Heart left ventricle (tissue), 16 donors: ENCODE measurements at regions not wholly inside any gene's neighbourhood (a gene's known extent, or its start where the extent isn't known, plus 50 kb on each side); places are given as distances from the start of the nearest gene placed in this dataset.

Experiments
- ATAC-seq, 4 donors: fragments of 200-7000 bp; cut with Tn5 transposase; one replicate each; pipeline ENCODE4 v1.9.1; 2020 to 2022; ENCODE audit warnings: moderate library complexity in 4 of 4, mild to moderate bottlenecking in 3 of 4, moderate number of reproducible peaks in 1 of 4
- DNase-seq, 5 donors: peaks; one replicate each; pipeline ENCODE4 v3.0.0-alpha.2; 2020
- H3K27ac ChIP-seq, 12 donors: fragments of 200-600 bp; sonication (generic) in 4 of 12; one replicate each; pipeline versions ENCODE4 v1.5.0 to v1.8.0; 2016 to 2022; ENCODE audit warnings: mild to moderate bottlenecking in 2 of 12
- H3K27me3 ChIP-seq, 9 donors: fragments of 200-600 bp; sonication (generic) in 2 of 9; one replicate each; pipeline versions ENCODE4 v1.5.1 to v1.8.0; 2016 to 2022; ENCODE audit warnings: mild to moderate bottlenecking in 3 of 9
- H3K36me3 ChIP-seq, 9 donors: fragments of 200-600 bp; sonication (generic) in 2 of 9; one replicate each; pipeline versions ENCODE4 v1.5.0 to v1.8.0; 2018 to 2022; ENCODE audit warnings: mild to moderate bottlenecking in 2 of 9
- H3K4me1 ChIP-seq, 12 donors: fragments of 200-600 bp; sonication (generic) in 4 of 12; one replicate each; pipeline versions ENCODE4 v1.5.0 to v1.8.0; 2016 to 2022; ENCODE audit warnings: mild to moderate bottlenecking in 3 of 12
- H3K4me3 ChIP-seq, 12 donors: fragments of 200-600 bp; sonication (generic) in 4 of 12; one replicate each; pipeline versions ENCODE4 v1.5.0 to v1.8.0; 2017 to 2022; ENCODE audit warnings: mild to moderate bottlenecking in 9 of 12, moderate library complexity in 4 of 12
- H3K9me3 ChIP-seq, 12 donors: fragments of 200-600 bp; sonication (generic) in 4 of 12; one replicate each; pipeline versions ENCODE4 v1.5.0 to v1.8.0; 2016 to 2022; ENCODE audit warnings: mild to moderate bottlenecking in 1 of 12
- POLR2A ChIP-seq, 2 donors: fragments of 450-650 bp; IDR thresholded peaks; one replicate each; pipeline ENCODE4 v1.6.1; 2017; ENCODE audit warnings: antibody characterized with exemption in 2 of 2, mild to moderate bottlenecking in 2 of 2, moderate library complexity in 2 of 2
- WGBS, 4 donors: extraction: QIAGEN DNeasy Blood & Tissue Kit in 2 of 4; methylation state at CpG; one replicate each; pipeline versions ENCODE4 v1.1.5 to v1.1.7; 2013 to 2018; 5-methylcytosine and 5-hydroxymethylcytosine counted together
- intact Hi-C, 10 donors: fragments of 100-400 bp; cut with DNase I; formaldehyde crosslinking; loops; one replicate each; pipeline versions ENCODE4 v1.11.1 to v1.14.2; 2022
- TF ChIP-seq, protein P1 (sequence below), 12 donors: fragments of 200-600 bp; sonication (generic) in 4 of 12; IDR thresholded peaks; one replicate each; pipeline versions ENCODE4 v1.5.0 to v1.8.0; 2018 to 2022; ENCODE audit warnings: antibody characterized with exemption in 12 of 12, mild to moderate bottlenecking in 5 of 12
- donor health status: ischemic (EF 13 %, LVEDD 7.1; RV severe dilation, severe dysfunction).
- donor health status: healthy with polysubstance abuse.
- donor health status: DM: no; HTN: yes; CAD: no.
- donor health status: DM: no; HTN: no; CAD: no.
- donor health status: ischemic (EF 25% LVEDD 6.9; RV normal size, moderate dysfunction).
- donor health status: ischemic (EF 25% LVEDD 5.7; RV mildly dilated, moderate dysfunction).
- donor health status: healthy.
- donor health status: DM: yes; HTN: yes; CAD: no.
- donor health status: ischemic (EF 35%, LVEDD 5.7; RV mildly dilated, moderate dysfunction).
- donor health status: nonischemic (EF 11% LVEDD 7.7; RV severe dilation, severe dysfunction).
- donor health status: DM: yes; HTN: yes; CAD: no.
- donor health status: PGD.
- donor health status: ischemic (EF 29% LVEDD 5.4; RV normal size, mild dysfunction).
- donor health status: nonischemic (EF 23%, LVEDD 6.1; RV moderate dilation, normal function).

GRCh38 chr14:61190341-61190740 lies 90.8 kb downstream of the TMEM30B start:
- Histone ChIP-seq H3K27me3 (peaks cover 0 to 40% (median 8%) of the 10 kb centered on the region in 9 donors), H3K36me3 (no peaks in the 10 kb centered on the region), H3K27ac (peak overlapping the region in 2 of 12 donors; percentile 21 to 24), H3K4me3 (no peak overlapping the region), H3K9me3 (no peaks in the 10 kb centered on the region), H3K4me1 (peaks cover 0 to 17% (median 3%) of the 10 kb centered on the region in 12 donors)
- WGBS, 4 donors = 78 to 84% (median 82%) methylated on average over 6 of the region's 6 CpGs
- ATAC-seq (no peak), DNase-seq (no peak)
- intact Hi-C loops = no loop called here
- TF ChIP-seq POLR2A (IDR thresholded peaks at IDR 0.05) = no peak
- TF ChIP-seq, protein P1, sequence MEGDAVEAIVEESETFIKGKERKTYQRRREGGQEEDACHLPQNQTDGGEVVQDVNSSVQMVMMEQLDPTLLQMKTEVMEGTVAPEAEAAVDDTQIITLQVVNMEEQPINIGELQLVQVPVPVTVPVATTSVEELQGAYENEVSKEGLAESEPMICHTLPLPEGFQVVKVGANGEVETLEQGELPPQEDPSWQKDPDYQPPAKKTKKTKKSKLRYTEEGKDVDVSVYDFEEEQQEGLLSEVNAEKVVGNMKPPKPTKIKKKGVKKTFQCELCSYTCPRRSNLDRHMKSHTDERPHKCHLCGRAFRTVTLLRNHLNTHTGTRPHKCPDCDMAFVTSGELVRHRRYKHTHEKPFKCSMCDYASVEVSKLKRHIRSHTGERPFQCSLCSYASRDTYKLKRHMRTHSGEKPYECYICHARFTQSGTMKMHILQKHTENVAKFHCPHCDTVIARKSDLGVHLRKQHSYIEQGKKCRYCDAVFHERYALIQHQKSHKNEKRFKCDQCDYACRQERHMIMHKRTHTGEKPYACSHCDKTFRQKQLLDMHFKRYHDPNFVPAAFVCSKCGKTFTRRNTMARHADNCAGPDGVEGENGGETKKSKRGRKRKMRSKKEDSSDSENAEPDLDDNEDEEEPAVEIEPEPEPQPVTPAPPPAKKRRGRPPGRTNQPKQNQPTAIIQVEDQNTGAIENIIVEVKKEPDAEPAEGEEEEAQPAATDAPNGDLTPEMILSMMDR (IDR thresholded peaks at IDR 0.05) = no peak

GRCh38 chr14:61188978-61189808 lies 91.9 kb downstream of the TMEM30B start:
- H3K27me3 ChIP-seq = peaks cover 0 to 40% (median 8%) of the 10 kb centered on the region in 9 donors
- H3K4me1 ChIP-seq = peaks cover 0 to 17% (median 3%) of the 10 kb centered on the region in 12 donors
- peak; percentile 39 to 78 (median 56) for DNase-seq
- peak overlapping the region in 9 of 12 donors; percentile 15 to 79 (median 52) for H3K27ac ChIP-seq
- no peaks in the 10 kb centered on the region for H3K36me3 ChIP-seq
- WGBS, 4 donors = 6 to 7% (median 7%) methylated on average over 25 to 27 of the region's 27 CpGs
- H3K9me3 ChIP-seq = no peaks in the 10 kb centered on the region
- peak; percentile 56 to 89 (median 84) for ATAC-seq
- peak overlapping the region in 11 of 12 donors; percentile 2 to 61 (median 47) for H3K4me3 ChIP-seq
- TF ChIP-seq POLR2A (IDR thresholded peaks at IDR 0.05) = no peak
- TF ChIP-seq, protein P1 (IDR thresholded peaks at IDR 0.05) = peak; percentile 12 to 69 (median 38)
- intact Hi-C loops = loop anchor here in 1 of 10 donors (5.0 kb wide), 1 partner anchor 562 kb away; no protein-coding TSS in a partner anchor

DNA sequence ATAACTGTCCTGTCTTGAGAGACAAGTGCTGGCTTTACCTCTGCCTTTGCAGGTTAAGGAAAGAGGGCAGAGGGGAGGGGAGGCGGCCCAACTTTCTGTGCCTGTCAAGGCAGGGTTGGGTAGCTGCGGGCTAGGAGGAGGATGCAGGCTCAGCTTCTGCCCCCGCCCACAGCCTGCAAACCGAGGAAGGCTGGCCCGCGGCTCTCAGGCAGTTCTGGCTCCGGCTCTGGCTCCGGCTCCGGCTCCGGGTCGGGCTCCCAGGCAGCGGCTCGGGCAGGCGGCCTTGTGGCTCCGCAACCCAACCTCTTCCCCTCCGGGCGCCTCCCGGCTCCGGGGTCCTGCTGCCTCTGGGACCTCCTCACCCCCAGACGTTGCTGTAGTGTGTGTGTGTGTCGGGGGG lies 92.9 kb downstream of the TMEM30B start:
- Histone ChIP-seq H3K36me3 (no peaks in the 10 kb centered on the region), H3K9me3 (no peaks in the 10 kb centered on the region), H3K4me3 (peak overlapping the region in 8 of 12 donors; percentile 31 to 53 (median 46)), H3K4me1 (peaks cover 0 to 22% (median 3%) of the 10 kb centered on the region in 12 donors), H3K27ac (peak overlapping the region in 3 of 12 donors; percentile 32 to 75 (median 52)), H3K27me3 (peaks cover 0 to 40% (median 8%) of the 10 kb centered on the region in 9 donors)
- WGBS, 4 donors = 27 to 59% (median 38%) methylated on average over 2 to 21 of the region's 21 CpGs
- intact Hi-C loops = loop anchor here in 1 of 10 donors (5.0 kb wide), 1 partner anchor 561 kb away; no protein-coding TSS in a partner anchor
- DNase-seq = peak in 4 of 5 donors; percentile 31 to 74 (median 44)
- TF ChIP-seq, protein P1 (IDR thresholded peaks at IDR 0.05) = no peak
- no peak for TF ChIP-seq POLR2A (IDR thresholded peaks at IDR 0.05)
- ATAC-seq = peak; percentile 11 to 79 (median 74)
